Prostate gland (tissue), 2 donors: ENCODE measurements at regions not wholly inside any gene's neighbourhood (a gene's known extent, or its start where the extent isn't known, plus 50 kb on each side); places are given as distances from the start of the nearest gene placed in this dataset.

Experiments
- DNase-seq: peaks from one replicate; pipeline ENCODE4 v3.0.0-alpha.2; 2019; ENCODE audit warnings: low spot score
- H3K27ac ChIP-seq, 2 donors: fragments of 200-600 bp; sonication (generic); 2 replicates each; pipeline ENCODE4 v1.5.1; 2017 to 2019
- H3K27me3 ChIP-seq: fragments of 200-600 bp; sonication (generic); replicated peaks from 2 replicates; pipeline ENCODE4 v1.5.1; 2019; ENCODE audit not compliant: insufficient read depth
- H3K36me3 ChIP-seq, 2 donors: fragments of 200-600 bp; sonication (generic); 1 replicate in 1 of 2; 2 replicates in 1 of 2; pipeline versions ENCODE4 v1.5.1 to v1.8.1; 2017 to 2019
- H3K4me1 ChIP-seq: fragments of 200-600 bp; sonication (generic); replicated peaks from 2 replicates; pipeline ENCODE4 v1.5.1; 2019
- H3K4me3 ChIP-seq, 2 donors: fragments of 200-600 bp; sonication (generic); 2 replicates each; pipeline ENCODE4 v1.5.1; 2017 to 2019
- H3K9me3 ChIP-seq: fragments of 200-600 bp; sonication (generic); 2 replicates; pipeline ENCODE4 v1.5.1; 2017
- CTCF ChIP-seq, 4 experiments: fragments of 200-600 bp in 2 of 4; fragments of 450-650 bp in 2 of 4; sonication (generic) in 2 of 4; IDR thresholded peaks; 1 replicate in 3 of 4; 2 replicates in 1 of 4; pipeline ENCODE4 v1.5.1; 2016 to 2019; ENCODE audit warnings: antibody characterized with exemption in 4 of 4, mild to moderate bottlenecking in 2 of 4, moderate library complexity in 2 of 4
- POLR2A ChIP-seq: fragments of 450-650 bp; IDR thresholded peaks from one replicate; pipeline ENCODE4 v1.6.1; 2016; ENCODE audit warnings: antibody characterized with exemption, mild to moderate bottlenecking
- POLR2AphosphoS5 ChIP-seq: sonication (generic); formaldehyde crosslinking; IDR thresholded peaks from one replicate; pipeline ENCODE4 v1.6.1; 2017; ENCODE audit warnings: antibody characterized with exemption
- whole genome bisulfite sequencing: methylation state at CpG from one replicate; pipeline ENCODE4 v1.1.5; 2018; 5-methylcytosine and 5-hydroxymethylcytosine counted together
- intact Hi-C: fragments of 100-400 bp; cut with DNase I; formaldehyde crosslinking; loops from one replicate; pipeline ENCODE4 v1.14.2; 2022

DNA sequence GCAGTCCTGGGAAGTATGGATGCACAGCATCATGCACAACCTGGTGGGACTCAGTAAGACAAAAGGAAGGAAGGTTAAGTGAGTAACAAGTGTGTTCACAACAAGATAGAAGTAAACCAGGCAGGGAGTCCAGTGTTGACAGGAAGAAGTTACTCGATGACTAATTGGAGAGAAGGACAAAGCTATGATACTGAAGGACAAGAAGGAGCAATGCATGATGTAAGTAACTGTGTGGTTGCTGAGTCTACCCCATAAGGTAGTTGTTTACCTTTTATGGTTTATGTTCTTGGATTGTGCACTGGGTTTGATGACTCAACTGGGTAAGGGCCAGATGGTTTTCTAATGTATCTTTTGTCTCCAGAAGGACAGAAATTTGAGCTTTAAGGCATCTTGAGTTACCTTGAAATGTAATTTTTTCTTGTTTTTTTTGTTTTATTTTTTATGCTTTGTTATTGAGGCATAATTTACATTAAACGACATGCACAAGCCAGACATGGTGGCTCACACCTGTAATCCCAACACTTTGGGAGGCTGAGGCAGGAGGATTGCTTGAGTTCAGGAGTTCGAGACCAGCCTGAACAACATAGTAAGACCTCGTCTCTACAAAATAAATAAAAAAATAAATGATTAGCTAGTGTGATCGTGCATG, 89.2 kb upstream of the CAST start:
- H3K36me3 ChIP-seq, result no peaks in the 10 kb centered on the region
- WGBS, result 85% methylated on average over 5 of the region's 5 CpGs

GRCh38 chr5:96573513-96573894, 88.7 kb upstream of the CAST start:
- no peaks in the 10 kb centered on the region for H3K9me3 ChIP-seq
- intact Hi-C loops, result no loop called here
- H3K27ac ChIP-seq, result no peak overlapping the region
- H3K4me3 ChIP-seq, result no peak overlapping the region
- H3K36me3 ChIP-seq, result no peaks in the 10 kb centered on the region
- TF ChIP-seq POLR2A (no peak), POLR2AphosphoS5 (no peak), CTCF (IDR thresholded peaks at IDR 0.05) (no peak)
- no peak for DNase-seq
- H3K27me3 ChIP-seq, result no peaks in the 10 kb centered on the region
- no peaks in the 10 kb centered on the region for H3K4me1 ChIP-seq

More for the DNA sequence above, 89.2 kb upstream of the CAST start:
- no peak for DNase-seq
- Histone ChIP-seq H3K27me3 (no peaks in the 10 kb centered on the region), H3K4me3 (no peak overlapping the region), H3K9me3 (no peaks in the 10 kb centered on the region), H3K4me1 (no peaks in the 10 kb centered on the region), H3K27ac (no peak overlapping the region)
- intact Hi-C loops, result no loop called here
- TF ChIP-seq POLR2AphosphoS5 (no peak), POLR2A (no peak), CTCF (IDR thresholded peaks at IDR 0.05) (no peak)

DNA sequence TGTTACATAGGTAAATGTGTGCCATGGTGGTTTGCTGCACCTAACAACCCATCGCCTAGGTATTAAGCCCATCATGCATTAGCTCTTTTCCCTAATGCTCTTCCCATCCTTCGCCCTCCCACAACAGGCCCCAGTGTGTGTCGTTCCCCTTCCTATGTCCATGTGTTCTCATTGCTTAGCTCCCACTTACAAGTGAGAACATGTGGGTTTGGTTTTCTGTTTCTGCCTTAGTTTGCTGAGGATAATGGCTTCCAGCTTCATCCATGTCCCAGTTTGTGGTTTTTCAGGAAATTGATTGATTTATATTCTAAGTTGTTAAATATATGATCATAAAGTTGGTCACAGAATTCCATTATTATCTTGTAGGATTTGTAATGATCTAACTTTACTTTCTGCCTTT, 85.3 kb upstream of the CAST start:
- Histone ChIP-seq H3K36me3 (no peaks in the 10 kb centered on the region), H3K27ac (no peak overlapping the region), H3K4me3 (no peak overlapping the region), H3K4me1 (no peaks in the 10 kb centered on the region), H3K9me3 (no peaks in the 10 kb centered on the region), H3K27me3 (no peaks in the 10 kb centered on the region)
- TF ChIP-seq POLR2A (no peak), POLR2AphosphoS5 (no peak), CTCF (IDR thresholded peaks at IDR 0.05) (no peak)
- 72% methylated on average over 3 of the region's 3 CpGs for WGBS
- DNase-seq, result no peak
- intact Hi-C loops, result no loop called here

DNA sequence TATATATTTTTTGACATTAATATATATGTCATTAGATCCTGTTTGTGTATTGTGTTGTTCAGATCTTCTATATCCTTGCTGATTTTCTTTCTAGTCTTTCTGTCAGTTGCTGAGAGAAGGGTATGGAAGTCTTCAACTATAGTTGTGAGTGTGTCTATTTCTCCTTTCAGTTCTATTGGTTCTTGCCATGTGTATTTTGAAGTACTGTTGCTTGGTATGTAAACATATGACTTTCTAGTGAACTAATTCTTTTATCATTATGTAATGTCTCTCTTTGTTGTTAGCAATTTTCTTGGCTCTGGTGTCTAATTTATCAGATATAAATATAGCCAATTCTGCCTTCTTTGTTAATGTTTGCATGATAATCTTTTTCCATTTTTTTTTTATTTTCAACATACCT, 84.3 kb upstream of the CAST start:
- Histone ChIP-seq H3K36me3 (no peaks in the 10 kb centered on the region), H3K4me1 (no peaks in the 10 kb centered on the region), H3K27me3 (no peaks in the 10 kb centered on the region), H3K27ac (no peak overlapping the region), H3K9me3 (no peaks in the 10 kb centered on the region), H3K4me3 (no peak overlapping the region)
- no peak for TF ChIP-seq CTCF (IDR thresholded peaks at IDR 0.05)
- TF ChIP-seq POLR2A, result no peak
- no peak for TF ChIP-seq POLR2AphosphoS5
- intact Hi-C loops, result no loop called here
- no peak for DNase-seq

GRCh38 chr5:96579711-96580110, 82.5 kb upstream of the CAST start:
- TF ChIP-seq CTCF (IDR thresholded peaks at IDR 0.05) (no peak), POLR2A (no peak), POLR2AphosphoS5 (no peak)
- Histone ChIP-seq H3K36me3 (no peaks in the 10 kb centered on the region), H3K27me3 (no peaks in the 10 kb centered on the region), H3K27ac (no peak overlapping the region), H3K4me1 (no peaks in the 10 kb centered on the region), H3K4me3 (no peak overlapping the region), H3K9me3 (no peaks in the 10 kb centered on the region)
- WGBS, result 76% methylated on average over 2 of the region's 2 CpGs
- intact Hi-C loops, result no loop called here
- DNase-seq, result no peak
